ENCODE measurements at regions not wholly inside any gene's neighbourhood (a gene's known extent, or its start where the extent isn't known, plus 50 kb on each side); places are given as distances from the start of the nearest gene placed in this dataset.

DNA sequence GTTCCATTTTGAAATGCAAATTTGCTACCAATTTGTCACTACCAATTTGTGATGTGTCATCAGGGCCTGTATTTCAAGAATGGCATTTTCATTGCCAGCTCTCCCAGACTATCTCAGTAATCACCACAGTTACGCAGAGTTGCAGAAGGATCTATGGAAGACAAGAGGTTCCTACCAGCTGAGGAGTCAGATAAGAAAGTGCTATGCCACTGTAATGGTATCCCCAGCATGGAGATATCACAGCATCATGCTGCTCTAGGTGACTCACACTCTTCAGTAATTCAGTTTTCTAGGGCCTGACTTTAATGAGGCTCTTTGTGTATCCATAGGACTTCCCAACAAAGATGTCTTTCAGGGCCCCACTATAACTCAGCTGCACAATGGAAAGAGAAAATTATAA lies 490.3 kb downstream of the ARHGEF28 start:
- TF ChIP-seq, protein P1, sequence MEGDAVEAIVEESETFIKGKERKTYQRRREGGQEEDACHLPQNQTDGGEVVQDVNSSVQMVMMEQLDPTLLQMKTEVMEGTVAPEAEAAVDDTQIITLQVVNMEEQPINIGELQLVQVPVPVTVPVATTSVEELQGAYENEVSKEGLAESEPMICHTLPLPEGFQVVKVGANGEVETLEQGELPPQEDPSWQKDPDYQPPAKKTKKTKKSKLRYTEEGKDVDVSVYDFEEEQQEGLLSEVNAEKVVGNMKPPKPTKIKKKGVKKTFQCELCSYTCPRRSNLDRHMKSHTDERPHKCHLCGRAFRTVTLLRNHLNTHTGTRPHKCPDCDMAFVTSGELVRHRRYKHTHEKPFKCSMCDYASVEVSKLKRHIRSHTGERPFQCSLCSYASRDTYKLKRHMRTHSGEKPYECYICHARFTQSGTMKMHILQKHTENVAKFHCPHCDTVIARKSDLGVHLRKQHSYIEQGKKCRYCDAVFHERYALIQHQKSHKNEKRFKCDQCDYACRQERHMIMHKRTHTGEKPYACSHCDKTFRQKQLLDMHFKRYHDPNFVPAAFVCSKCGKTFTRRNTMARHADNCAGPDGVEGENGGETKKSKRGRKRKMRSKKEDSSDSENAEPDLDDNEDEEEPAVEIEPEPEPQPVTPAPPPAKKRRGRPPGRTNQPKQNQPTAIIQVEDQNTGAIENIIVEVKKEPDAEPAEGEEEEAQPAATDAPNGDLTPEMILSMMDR (IDR thresholded peaks at IDR 0.05): no peak
- TF ChIP-seq POLR2A (IDR thresholded peaks at IDR 0.05): no peak

Measured in uterus (tissue), 2 donors.